Effector memory CD4-positive, alpha-beta T cell (primary cell): ENCODE measurements at regions not wholly inside any gene's neighbourhood (a gene's known extent, or its start where the extent isn't known, plus 50 kb on each side); places are given as distances from the start of the nearest gene placed in this dataset.
"Not testable (repeated sequence)": the region's sequence is repeated elsewhere in the genome, so short reads cannot be mapped to it uniquely, and the experiment has no call there.

ENCODE experiments used
- DNase-seq, 3 donors: peaks; one replicate each; pipeline ENCODE4 v3.0.0-alpha.2; 2020
- H3K27ac ChIP-seq: 2 replicates; pipeline ENCODE4 v1.7.0; 2013; ENCODE audit warnings: mild to moderate bottlenecking, low read length, moderate library complexity; ENCODE audit not compliant: insufficient read depth, poor library complexity, severe bottlenecking
- H3K27me3 ChIP-seq: replicated peaks from 2 replicates; pipeline ENCODE4 v1.7.0; 2013; ENCODE audit warnings: mild to moderate bottlenecking, low read length; ENCODE audit not compliant: insufficient read depth, control insufficient read depth, poor library complexity, severe bottlenecking
- H3K36me3 ChIP-seq: 2 replicates; pipeline ENCODE4 v1.7.0; 2013; ENCODE audit warnings: mild to moderate bottlenecking, low read length, moderate library complexity; ENCODE audit not compliant: control insufficient read depth, insufficient read depth
- H3K4me1 ChIP-seq: 2 replicates; pipeline ENCODE4 v1.7.0; 2013; ENCODE audit warnings: low read length, mild to moderate bottlenecking; ENCODE audit not compliant: control insufficient read depth, insufficient read depth, poor library complexity, severe bottlenecking
- H3K4me3 ChIP-seq: 2 replicates; pipeline ENCODE4 v1.7.0; 2013; ENCODE audit warnings: low read length, low read depth, mild to moderate bottlenecking; ENCODE audit not compliant: insufficient read depth, poor library complexity, severe bottlenecking
- H3K9me3 ChIP-seq: 2 replicates; pipeline ENCODE4 v1.7.0; 2013; ENCODE audit warnings: mild to moderate bottlenecking, low read length, moderate library complexity; ENCODE audit not compliant: control insufficient read depth

GRCh38 chrX:52284865-52285264 is 84.0 kb upstream of the XAGE2 start:
- H3K4me3 ChIP-seq, result no peak overlapping the region
- H3K27ac ChIP-seq, result no peak overlapping the region
- no peaks in the 10 kb centered on the region for H3K27me3 ChIP-seq
- DNase-seq, result no peak
- H3K4me1 ChIP-seq, result no peaks in the 10 kb centered on the region
- H3K36me3 ChIP-seq, result no peaks in the 10 kb centered on the region
- no peaks in the 10 kb centered on the region for H3K9me3 ChIP-seq

- not testable (repeated sequence) for H3K4me1 ChIP-seq, H3K27me3 ChIP-seq, H3K9me3 ChIP-seq, H3K27ac ChIP-seq, H3K4me3 ChIP-seq, H3K36me3 ChIP-seq, DNase-seq
Observed at GRCh38 chrX:52298968-52299367, 69.9 kb upstream of the XAGE2 start.

GRCh38 chrX:52308532-52308931 is 60.3 kb upstream of the XAGE2 start:
- not testable (repeated sequence) for H3K4me3 ChIP-seq, H3K4me1 ChIP-seq, H3K36me3 ChIP-seq, H3K27me3 ChIP-seq, H3K9me3 ChIP-seq, DNase-seq, H3K27ac ChIP-seq
